SU-DHL-6 (cell line): ENCODE measurements at regions not wholly inside any gene's neighbourhood (a gene's known extent, or its start where the extent isn't known, plus 50 kb on each side); places are given as distances from the start of the nearest gene placed in this dataset.

ENCODE experiments used
- H2AFZ ChIP-seq: fragments of 200-600 bp; sonication (generic); 2 replicates; pipeline ENCODE4 v1.6.1; 2014; ENCODE audit warnings: low read depth, mild to moderate bottlenecking, moderate library complexity, mixed read lengths, antibody characterized with exemption, low read length; ENCODE audit not compliant: severe bottlenecking
- H3F3A ChIP-seq: fragments of 200-600 bp; shearing (Covaris generic); 2 replicates; pipeline ENCODE4 v1.6.0; 2016; ENCODE audit warnings: antibody characterized with exemption, mild to moderate bottlenecking; ENCODE audit not compliant: insufficient read depth
- H3K27ac ChIP-seq: fragments of 200-600 bp; sonication (generic); 2 replicates; pipeline ENCODE4 v1.5.1; 2016; ENCODE audit warnings: low read depth, mild to moderate bottlenecking, low read length, moderate library complexity, mixed read lengths
- H3K27me3 ChIP-seq: fragments of 200-600 bp; sonication (generic), shearing (Covaris generic); 2 replicates; pipeline ENCODE4 v1.6.0; 2014; ENCODE audit warnings: mild to moderate bottlenecking, low read length
- H3K36me3 ChIP-seq: fragments of 200-600 bp; sonication (generic); 2 replicates; pipeline ENCODE4 v1.6.1; 2014; ENCODE audit warnings: mild to moderate bottlenecking, low read length, mixed read lengths
- H3K4me2 ChIP-seq: fragments of 300-600, 200-600 bp; shearing (Covaris generic), sonication (generic); 2 replicates; pipeline ENCODE4 v1.6.0; 2014; ENCODE audit warnings: low read length, low read depth, mild to moderate bottlenecking; ENCODE audit not compliant: poor library complexity, severe bottlenecking
- H3K4me3 ChIP-seq: fragments of 200-600 bp; sonication (generic); 2 replicates; pipeline ENCODE4 v1.5.1; 2014; ENCODE audit warnings: antibody characterized with exemption, low read length, mild to moderate bottlenecking, mixed read lengths; ENCODE audit not compliant: insufficient read depth, poor library complexity, severe bottlenecking
- H3K79me2 ChIP-seq: fragments of 200-600 bp; sonication (generic); 2 replicates; pipeline ENCODE4 v1.6.1; 2014; ENCODE audit warnings: mild to moderate bottlenecking, low read length, moderate library complexity; ENCODE audit not compliant: insufficient read depth
- H3K9ac ChIP-seq: fragments of 200-600 bp; sonication (generic); 2 replicates; pipeline ENCODE4 v1.7.0; 2014; ENCODE audit warnings: mild to moderate bottlenecking, low read length
- H3K9me2 ChIP-seq: fragments of 200-600 bp; sonication (generic); replicated peaks from 2 replicates; pipeline ENCODE4 v1.6.1; 2014; ENCODE audit warnings: low read length; ENCODE audit not compliant: insufficient read depth
- H3K9me3 ChIP-seq: fragments of 200-600 bp; sonication (generic); 2 replicates; pipeline ENCODE4 v1.6.1; 2014; ENCODE audit warnings: low read length, mixed read lengths; ENCODE audit not compliant: insufficient read depth
- H4K20me1 ChIP-seq: fragments of 200-600 bp; sonication (generic); 2 replicates; pipeline ENCODE4 v1.6.1; 2014; ENCODE audit warnings: low read depth, mild to moderate bottlenecking, antibody characterized with exemption, low read length, moderate library complexity, mixed read lengths
- EZH2phosphoT487 ChIP-seq: fragments of 200-600 bp; sonication (generic), shearing (Covaris generic); conservative IDR thresholded peaks from 2 replicates; pipeline ENCODE4 v1.6.1; 2018; ENCODE audit warnings: mild to moderate bottlenecking, antibody characterized with exemption, low read length, moderate library complexity, mixed read lengths
- TF ChIP-seq, protein P1 (sequence below): fragments of 200-600 bp; sonication (generic); IDR thresholded peaks from one replicate; pipeline ENCODE4 v1.5.1; 2017; ENCODE audit warnings: antibody characterized with exemption, mild to moderate bottlenecking, low read length, moderate library complexity; ENCODE audit not compliant: insufficient read depth, poor library complexity, severe bottlenecking

DNA sequence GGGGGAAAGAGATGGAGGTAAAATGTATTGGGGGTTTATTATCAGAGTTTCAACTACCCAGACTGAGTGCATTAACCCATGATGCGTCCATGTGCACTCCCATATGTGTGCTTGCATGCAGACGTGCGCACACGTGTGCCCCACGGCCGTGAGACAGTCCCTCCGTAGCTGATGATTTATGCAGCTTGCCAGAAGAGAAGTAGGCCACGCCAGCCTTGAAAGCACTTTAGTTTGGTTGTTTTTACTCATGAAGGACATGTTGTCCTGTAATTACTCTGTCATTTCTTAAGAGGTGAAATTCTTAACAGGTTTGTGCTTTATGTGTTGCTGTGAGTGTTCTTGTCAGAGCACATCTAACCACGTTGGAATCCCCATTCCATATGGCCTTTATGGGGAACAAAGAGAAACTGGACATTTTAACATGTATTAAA is 467.8 kb downstream of the LMO4 start:
- Histone ChIP-seq H2AFZ (no peak overlapping the region), H3K27ac (no peak overlapping the region), H4K20me1 (no peaks in the 10 kb centered on the region), H3F3A (no peaks in the 10 kb centered on the region), H3K27me3 (no peaks in the 10 kb centered on the region), H3K79me2 (no peaks in the 10 kb centered on the region), H3K9me3 (no peaks in the 10 kb centered on the region), H3K4me2 (no peak overlapping the region), H3K9me2 (no peaks in the 10 kb centered on the region), H3K36me3 (no peaks in the 10 kb centered on the region), H3K4me3 (no peak overlapping the region), H3K9ac (no peak overlapping the region)
- no peak for TF ChIP-seq EZH2phosphoT487
- TF ChIP-seq, protein P1, sequence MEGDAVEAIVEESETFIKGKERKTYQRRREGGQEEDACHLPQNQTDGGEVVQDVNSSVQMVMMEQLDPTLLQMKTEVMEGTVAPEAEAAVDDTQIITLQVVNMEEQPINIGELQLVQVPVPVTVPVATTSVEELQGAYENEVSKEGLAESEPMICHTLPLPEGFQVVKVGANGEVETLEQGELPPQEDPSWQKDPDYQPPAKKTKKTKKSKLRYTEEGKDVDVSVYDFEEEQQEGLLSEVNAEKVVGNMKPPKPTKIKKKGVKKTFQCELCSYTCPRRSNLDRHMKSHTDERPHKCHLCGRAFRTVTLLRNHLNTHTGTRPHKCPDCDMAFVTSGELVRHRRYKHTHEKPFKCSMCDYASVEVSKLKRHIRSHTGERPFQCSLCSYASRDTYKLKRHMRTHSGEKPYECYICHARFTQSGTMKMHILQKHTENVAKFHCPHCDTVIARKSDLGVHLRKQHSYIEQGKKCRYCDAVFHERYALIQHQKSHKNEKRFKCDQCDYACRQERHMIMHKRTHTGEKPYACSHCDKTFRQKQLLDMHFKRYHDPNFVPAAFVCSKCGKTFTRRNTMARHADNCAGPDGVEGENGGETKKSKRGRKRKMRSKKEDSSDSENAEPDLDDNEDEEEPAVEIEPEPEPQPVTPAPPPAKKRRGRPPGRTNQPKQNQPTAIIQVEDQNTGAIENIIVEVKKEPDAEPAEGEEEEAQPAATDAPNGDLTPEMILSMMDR = no peak

DNA sequence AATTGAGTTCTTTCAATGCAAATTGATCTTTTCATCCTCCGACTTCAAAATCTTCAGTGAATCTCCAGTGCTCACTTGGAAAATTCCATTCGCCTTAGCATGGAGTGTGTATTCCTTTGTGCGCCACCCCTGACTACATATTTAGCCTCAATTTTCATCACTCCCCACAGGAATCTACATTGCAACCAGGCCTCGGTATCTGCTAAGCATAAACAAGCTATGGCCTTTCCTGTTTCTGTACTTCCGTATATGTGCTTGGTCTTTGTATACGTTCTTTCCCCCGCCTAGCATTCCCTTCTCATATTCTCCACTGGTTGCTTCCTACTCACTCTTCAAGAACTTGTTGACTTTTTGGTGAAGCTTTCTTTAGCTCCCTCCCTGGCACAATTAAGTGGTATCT is 470.8 kb downstream of the LMO4 start:
- Histone ChIP-seq H4K20me1 (no peaks in the 10 kb centered on the region), H3K9me3 (no peaks in the 10 kb centered on the region), H3K36me3 (no peaks in the 10 kb centered on the region), H3K79me2 (no peaks in the 10 kb centered on the region), H3K4me2 (no peak overlapping the region), H3K4me3 (no peak overlapping the region), H3F3A (no peaks in the 10 kb centered on the region), H3K9ac (no peak overlapping the region), H3K27ac (no peak overlapping the region), H2AFZ (no peak overlapping the region), H3K9me2 (no peaks in the 10 kb centered on the region), H3K27me3 (no peaks in the 10 kb centered on the region)
- TF ChIP-seq EZH2phosphoT487 = no peak
- TF ChIP-seq, protein P1 = no peak

DNA sequence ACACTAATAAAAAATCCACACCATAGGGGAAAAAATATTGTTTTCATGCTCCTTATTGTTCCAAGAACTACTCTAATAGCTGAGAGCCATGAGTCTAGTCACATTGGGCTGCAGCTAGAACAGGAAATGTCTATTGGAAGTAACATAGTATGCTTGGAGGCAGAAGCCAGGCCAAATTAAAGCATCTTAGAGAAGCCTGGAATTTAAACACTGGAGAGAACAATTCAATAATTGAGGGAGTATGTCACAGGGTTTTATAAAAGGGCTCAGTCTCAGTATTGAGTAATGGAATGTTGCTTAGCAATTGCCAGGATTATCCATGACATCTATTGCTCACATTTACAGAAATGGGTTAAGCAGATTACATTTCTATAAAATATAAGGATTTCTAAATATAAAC is 471.3 kb downstream of the LMO4 start:
- no peaks in the 10 kb centered on the region for H3K9me3 ChIP-seq
- H3K4me2 ChIP-seq = no peak overlapping the region
- no peaks in the 10 kb centered on the region for H3K27me3 ChIP-seq
- no peaks in the 10 kb centered on the region for H3K79me2 ChIP-seq
- no peak overlapping the region for H3K4me3 ChIP-seq
- TF ChIP-seq, protein P1 = no peak
- no peak for TF ChIP-seq EZH2phosphoT487
- no peak overlapping the region for H2AFZ ChIP-seq
- H3K9me2 ChIP-seq = no peaks in the 10 kb centered on the region
- no peaks in the 10 kb centered on the region for H3K36me3 ChIP-seq
- no peak overlapping the region for H3K27ac ChIP-seq
- H3K9ac ChIP-seq = no peak overlapping the region
- H3F3A ChIP-seq = no peaks in the 10 kb centered on the region
- no peaks in the 10 kb centered on the region for H4K20me1 ChIP-seq
